HCT116 (cell line): ENCODE measurements at regions not wholly inside any gene's neighbourhood (a gene's known extent, or its start where the extent isn't known, plus 50 kb on each side); places are given as distances from the start of the nearest gene placed in this dataset.

Experiments
- EZH2 ChIP-seq: fragments of 200-600 bp; sonication (generic); IDR thresholded peaks from 2 replicates; pipeline ENCODE4 v1.6.1; 2017; ENCODE audit warnings: antibody characterized with exemption, mixed run types
- POLR2A ChIP-seq: IDR thresholded peaks from 2 replicates; pipeline ENCODE4 v1.7.0; 2011; ENCODE audit warnings: borderline replicate concordance; ENCODE audit not compliant: insufficient read depth, insufficient read length; ENCODE audit errors: extremely low read depth
- SP1 ChIP-seq: IDR thresholded peaks from 2 replicates; pipeline ENCODE4 v1.6.1; 2012; ENCODE audit warnings: low read depth
- YY1 ChIP-seq: IDR thresholded peaks from 2 replicates; pipeline ENCODE4 v1.6.1; 2011; ENCODE audit warnings: low read length, low read depth, moderate library complexity, mild to moderate bottlenecking; ENCODE audit not compliant: insufficient replicate concordance; ENCODE audit errors: extremely low read depth
- TF ChIP-seq, protein P1 (sequence below), 3 experiments: fragments of 200-600 bp in 1 of 3; sonication (generic) in 1 of 3; IDR thresholded peaks in 2 of 3; conservative IDR thresholded peaks in 1 of 3; 2 replicates each; pipeline ENCODE4 v1.5.1; 2012 to 2017; ENCODE audit warnings: low read depth in 2 of 3, low read length in 2 of 3, antibody characterized with exemption in 1 of 3, borderline replicate concordance in 1 of 3, control low read depth in 1 of 3, mild to moderate bottlenecking in 1 of 3, mixed read lengths in 1 of 3, mixed run types in 1 of 3, moderate library complexity in 1 of 3; ENCODE audit not compliant: insufficient read depth in 1 of 3

DNA sequence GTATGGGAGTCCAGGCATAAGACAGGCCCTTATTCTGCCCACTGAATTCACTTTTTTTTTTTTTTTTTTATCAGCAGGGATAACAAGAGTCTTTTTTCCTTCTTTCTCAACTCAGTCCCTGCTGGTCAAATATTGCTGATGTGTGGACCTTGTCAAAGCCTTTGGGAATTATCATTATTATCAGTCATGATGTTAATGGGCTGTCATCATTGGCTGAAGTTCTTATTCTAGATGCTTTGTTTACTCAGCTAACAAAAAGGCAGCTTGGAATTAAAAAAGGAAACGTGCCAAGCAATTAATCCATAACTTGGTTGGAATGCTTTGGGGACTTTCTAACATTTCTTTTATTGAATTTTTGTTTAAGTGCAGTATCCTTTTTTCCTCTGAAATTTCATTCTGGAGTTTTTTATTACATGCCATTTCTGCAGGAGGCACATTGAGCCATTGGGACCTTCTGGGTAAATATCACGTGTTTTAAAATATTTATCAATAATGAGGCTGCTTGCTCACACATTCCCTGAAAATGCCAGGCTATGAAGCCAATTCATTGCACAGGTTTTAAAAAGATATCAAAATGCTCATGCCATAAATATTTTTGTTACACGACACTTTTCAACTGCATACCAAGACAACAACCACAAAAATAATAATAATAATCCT is 246.3 kb downstream of the TXNL1 start:
- TF ChIP-seq POLR2A (no peak), SP1 (no peak), EZH2 (no peak), YY1 (no peak)
- TF ChIP-seq, protein P1, sequence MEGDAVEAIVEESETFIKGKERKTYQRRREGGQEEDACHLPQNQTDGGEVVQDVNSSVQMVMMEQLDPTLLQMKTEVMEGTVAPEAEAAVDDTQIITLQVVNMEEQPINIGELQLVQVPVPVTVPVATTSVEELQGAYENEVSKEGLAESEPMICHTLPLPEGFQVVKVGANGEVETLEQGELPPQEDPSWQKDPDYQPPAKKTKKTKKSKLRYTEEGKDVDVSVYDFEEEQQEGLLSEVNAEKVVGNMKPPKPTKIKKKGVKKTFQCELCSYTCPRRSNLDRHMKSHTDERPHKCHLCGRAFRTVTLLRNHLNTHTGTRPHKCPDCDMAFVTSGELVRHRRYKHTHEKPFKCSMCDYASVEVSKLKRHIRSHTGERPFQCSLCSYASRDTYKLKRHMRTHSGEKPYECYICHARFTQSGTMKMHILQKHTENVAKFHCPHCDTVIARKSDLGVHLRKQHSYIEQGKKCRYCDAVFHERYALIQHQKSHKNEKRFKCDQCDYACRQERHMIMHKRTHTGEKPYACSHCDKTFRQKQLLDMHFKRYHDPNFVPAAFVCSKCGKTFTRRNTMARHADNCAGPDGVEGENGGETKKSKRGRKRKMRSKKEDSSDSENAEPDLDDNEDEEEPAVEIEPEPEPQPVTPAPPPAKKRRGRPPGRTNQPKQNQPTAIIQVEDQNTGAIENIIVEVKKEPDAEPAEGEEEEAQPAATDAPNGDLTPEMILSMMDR (IDR thresholded peaks at IDR 0.05 in 2 of 3, conservative IDR thresholded peaks at IDR 0.05 in 1 of 3; ENCODE audit: borderline replicate concordance in 1 of 3, insufficient read depth in 1 of 3, low read depth in 2 of 3, low read length in 2 of 3): no peak
